Omental fat pad (tissue), 3 donors: ENCODE measurements at regions not wholly inside any gene's neighbourhood (a gene's known extent, or its start where the extent isn't known, plus 50 kb on each side); places are given as distances from the start of the nearest gene placed in this dataset.

Experiments used
- ATAC-seq: fragments of 150-250 bp; one replicate; pipeline ENCODE4 v1.9.1; 2016; ENCODE audit warnings: mild to moderate bottlenecking, moderate library complexity; ENCODE audit not compliant: low FRiP score
- DNase-seq: peaks from one replicate; pipeline ENCODE4 v3.0.0-alpha.2; 2019; ENCODE audit warnings: low spot score
- CTCF ChIP-seq, 3 donors: fragments of 450-650 bp; IDR thresholded peaks; one replicate each; pipeline ENCODE4 v1.5.1; 2016 to 2017; ENCODE audit warnings: antibody characterized with exemption in 3 of 3, mild to moderate bottlenecking in 3 of 3, moderate library complexity in 2 of 3

GRCh38 chr13:73676550-73677047 lies 457.6 kb downstream of the KLF12 start:
- DNase-seq (no peak), ATAC-seq (no peak)
- TF ChIP-seq CTCF (IDR thresholded peaks at IDR 0.05), result no peak

- ATAC-seq (no peak), DNase-seq (no peak)
- TF ChIP-seq CTCF (IDR thresholded peaks at IDR 0.05), result no peak
These were observed 458.4 kb downstream of the KLF12 start for GRCh38 chr13:73675821-73676220.

- ATAC-seq (no peak), DNase-seq (no peak)
- no peak for TF ChIP-seq CTCF (IDR thresholded peaks at IDR 0.05)
These were observed 459.6 kb downstream of the KLF12 start for GRCh38 chr13:73674570-73674969.

GRCh38 chr13:73673931-73674330 lies 460.3 kb downstream of the KLF12 start:
- TF ChIP-seq CTCF (IDR thresholded peaks at IDR 0.05), result no peak
- ATAC-seq, result no peak

GRCh38 chr13:73672492-73672891 lies 461.7 kb downstream of the KLF12 start:
- ATAC-seq, result no peak
- DNase-seq, result no peak
- TF ChIP-seq CTCF (IDR thresholded peaks at IDR 0.05), result no peak

More at GRCh38 chr13:73673931-73674330, 460.3 kb downstream of the KLF12 start:
- no peak for DNase-seq

GRCh38 chr13:73671732-73672131 lies 462.5 kb downstream of the KLF12 start:
- DNase-seq (no peak), ATAC-seq (no peak)
- no peak for TF ChIP-seq CTCF (IDR thresholded peaks at IDR 0.05)

- DNase-seq (no peak), ATAC-seq (no peak)
- TF ChIP-seq CTCF (IDR thresholded peaks at IDR 0.05), result no peak
These were observed 463.2 kb downstream of the KLF12 start for GRCh38 chr13:73671011-73671410.
